Neural cell (in vitro differentiated cells): ENCODE measurements at regions not wholly inside any gene's neighbourhood (a gene's known extent, or its start where the extent isn't known, plus 50 kb on each side); places are given as distances from the start of the nearest gene placed in this dataset.

Experiments
- H2AFZ ChIP-seq: fragments of 200-600, 300-800 bp; sonication (generic), shearing (Covaris generic); 2 replicates; pipeline ENCODE4 v1.6.0; 2014; ENCODE audit warnings: low read depth, mild to moderate bottlenecking, antibody characterized with exemption, low read length, moderate library complexity
- H3F3A ChIP-seq: fragments of 200-600 bp; shearing (Covaris generic); 2 replicates; pipeline ENCODE4 v1.6.1; 2016; ENCODE audit warnings: mild to moderate bottlenecking, moderate library complexity, mixed read lengths, antibody characterized with exemption, low read length; ENCODE audit not compliant: insufficient read depth, poor library complexity, severe bottlenecking
- H3K27ac ChIP-seq: fragments of 200-600, 300-800 bp; sonication (generic), shearing (Covaris generic); 2 replicates; pipeline ENCODE4 v1.5.1; 2014; ENCODE audit warnings: mild to moderate bottlenecking, low read length, moderate library complexity
- H3K27me3 ChIP-seq: fragments of 300-800, 200-600 bp; sonication (generic), shearing (Covaris generic); 2 replicates; pipeline ENCODE4 v1.6.0; 2014; ENCODE audit warnings: mild to moderate bottlenecking, low read depth, low read length, moderate library complexity; ENCODE audit not compliant: insufficient read depth
- H3K36me3 ChIP-seq: fragments of 300-800, 200-600 bp; sonication (generic), shearing (Covaris generic); 2 replicates; pipeline ENCODE4 v1.5.1; 2014; ENCODE audit warnings: mild to moderate bottlenecking, antibody characterized with exemption, low read length, moderate library complexity; ENCODE audit not compliant: insufficient read depth
- H3K4me2 ChIP-seq: fragments of 300-800, 200-600 bp; sonication (generic), shearing (Covaris generic); 2 replicates; pipeline ENCODE4 v1.6.0; 2014; ENCODE audit warnings: mild to moderate bottlenecking, low read length
- H3K4me3 ChIP-seq: fragments of 300-800, 200-600 bp; sonication (generic), shearing (Covaris generic); 2 replicates; pipeline ENCODE4 v1.5.1; 2014; ENCODE audit warnings: mild to moderate bottlenecking, low read length, moderate library complexity
- H3K79me2 ChIP-seq: fragments of 200-600 bp; shearing (Covaris generic); replicated peaks from 2 replicates; pipeline ENCODE4 v1.6.0; 2014; ENCODE audit warnings: mild to moderate bottlenecking, low read length, moderate library complexity; ENCODE audit not compliant: insufficient read depth
- H3K9ac ChIP-seq: fragments of 300-800, 200-600 bp; sonication (generic), shearing (Covaris generic); 2 replicates; pipeline ENCODE4 v1.6.1; 2016; ENCODE audit warnings: mild to moderate bottlenecking, low read length, mixed read lengths
- H3K9me2 ChIP-seq: fragments of 200-600 bp; shearing (Covaris generic); 2 replicates; pipeline ENCODE4 v1.6.1; 2016; ENCODE audit warnings: mild to moderate bottlenecking, low read length, mixed read lengths; ENCODE audit not compliant: insufficient read depth
- H3K9me3 ChIP-seq: fragments of 200-600, 300-800 bp; sonication (generic), shearing (Covaris generic); 2 replicates; pipeline ENCODE4 v1.6.1; 2016; ENCODE audit warnings: mild to moderate bottlenecking, mixed run types, low read length, moderate library complexity, mixed read lengths
- H4K20me1 ChIP-seq: fragments of 200-600 bp; shearing (Covaris generic); 2 replicates; pipeline ENCODE4 v1.6.1; 2016; ENCODE audit warnings: mild to moderate bottlenecking, mixed run types; ENCODE audit not compliant: insufficient read depth
- CTCF ChIP-seq: fragments of 450-650 bp; IDR thresholded peaks from 2 replicates; pipeline ENCODE4 v1.5.1; 2014; ENCODE audit warnings: antibody characterized with exemption, mild to moderate bottlenecking, moderate library complexity; ENCODE audit not compliant: poor library complexity, severe bottlenecking
- EP300 ChIP-seq: fragments of 450-650 bp; conservative IDR thresholded peaks from 2 replicates; pipeline ENCODE4 v1.6.1; 2014; ENCODE audit warnings: antibody characterized with exemption, mild to moderate bottlenecking, moderate library complexity; ENCODE audit not compliant: poor library complexity, severe bottlenecking
- EZH2 ChIP-seq: fragments of 200-600, 300-800 bp; shearing (Covaris generic), sonication (generic); IDR thresholded peaks from 2 replicates; pipeline ENCODE4 v1.6.1; 2014; ENCODE audit warnings: antibody characterized with exemption, low read length, borderline replicate concordance, mild to moderate bottlenecking; ENCODE audit not compliant: insufficient read depth, poor library complexity, severe bottlenecking
- MXI1 ChIP-seq: fragments of 450-650 bp; conservative IDR thresholded peaks from 2 replicates; pipeline ENCODE4 v1.6.1; 2014; ENCODE audit warnings: antibody characterized with exemption, mild to moderate bottlenecking; ENCODE audit not compliant: poor library complexity, severe bottlenecking
- POLR2AphosphoS5 ChIP-seq: IDR thresholded peaks from 2 replicates; pipeline ENCODE4 v1.6.1; 2012
- RAD21 ChIP-seq: fragments of 450-650 bp; conservative IDR thresholded peaks from 2 replicates; pipeline ENCODE4 v1.6.1; 2014; ENCODE audit warnings: antibody characterized with exemption, mild to moderate bottlenecking, moderate library complexity
- REST ChIP-seq: IDR thresholded peaks from 2 replicates; pipeline ENCODE4 v1.6.1; 2012; ENCODE audit warnings: borderline replicate concordance
- SMC3 ChIP-seq: fragments of 450-650 bp; conservative IDR thresholded peaks from 2 replicates; pipeline ENCODE4 v1.6.1; 2014; ENCODE audit warnings: antibody characterized with exemption, mild to moderate bottlenecking, moderate library complexity; ENCODE audit not compliant: poor library complexity
- TAF1 ChIP-seq: IDR thresholded peaks from 2 replicates; pipeline ENCODE4 v1.6.1; 2012; ENCODE audit warnings: low read depth

GRCh38 chr2:175404839-175405238 lies 223.3 kb upstream of the ATP5MC3 start:
- H3K27me3 ChIP-seq: no peaks in the 10 kb centered on the region
- no peaks in the 10 kb centered on the region for H3K9me2 ChIP-seq
- no peaks in the 10 kb centered on the region for H3K9me3 ChIP-seq
- no peak overlapping the region for H3K4me3 ChIP-seq
- H3F3A ChIP-seq: no peaks in the 10 kb centered on the region
- no peaks in the 10 kb centered on the region for H4K20me1 ChIP-seq
- no peaks in the 10 kb centered on the region for H3K79me2 ChIP-seq
- H3K9ac ChIP-seq: no peak overlapping the region
- no peak overlapping the region for H3K4me2 ChIP-seq
- H3K36me3 ChIP-seq: no peaks in the 10 kb centered on the region
- no peak overlapping the region for H3K27ac ChIP-seq
- no peak overlapping the region for H2AFZ ChIP-seq
- TF ChIP-seq REST (no peak), TAF1 (no peak), CTCF (no peak)

GRCh38 chr2:175403599-175404221 lies 222.2 kb upstream of the ATP5MC3 start:
- Histone ChIP-seq H3K9me3 (no peaks in the 10 kb centered on the region), H4K20me1 (no peaks in the 10 kb centered on the region), H3K9ac (no peak overlapping the region), H3K9me2 (no peaks in the 10 kb centered on the region), H2AFZ (no peak overlapping the region), H3K4me3 (no peak overlapping the region), H3K36me3 (no peaks in the 10 kb centered on the region), H3K27ac (no peak overlapping the region), H3F3A (no peaks in the 10 kb centered on the region), H3K4me2 (no peak overlapping the region), H3K27me3 (no peaks in the 10 kb centered on the region), H3K79me2 (no peaks in the 10 kb centered on the region)
- TF ChIP-seq EZH2: no peak
- no peak for TF ChIP-seq REST
- no peak for TF ChIP-seq CTCF
- TF ChIP-seq MXI1: no peak
- no peak for TF ChIP-seq SMC3
- no peak for TF ChIP-seq POLR2AphosphoS5
- no peak for TF ChIP-seq EP300
- no peak for TF ChIP-seq TAF1
- no peak for TF ChIP-seq RAD21
